ENCODE measurements at regions not wholly inside any gene's neighbourhood (a gene's known extent, or its start where the extent isn't known, plus 50 kb on each side); places are given as distances from the start of the nearest gene placed in this dataset.

- DNase-seq (ENCODE audit: low read depth in 1 of 2, low spot score in 1 of 2), result no peak
- Histone ChIP-seq H3K27ac (replicated peaks) (no peak overlapping the region), H3K27me3 (ENCODE audit: insufficient read depth, poor library complexity, severe bottlenecking) (peaks cover 2% of the 10 kb centered on the region), H3K4me3 (replicated peaks; ENCODE audit: insufficient read depth, low read length) (no peak overlapping the region)
- TF ChIP-seq CTCF (IDR thresholded peaks at IDR 0.05; ENCODE audit: insufficient read depth, low read length) (no peak), GABPA (IDR thresholded peaks at IDR 0.05; ENCODE audit: low read depth) (no peak)
Observed at GRCh38 chr20:58140787-58141425, 87.5 kb downstream of the ANKRD60 start.

GRCh38 chr20:58139849-58140786, 88.3 kb downstream of the ANKRD60 start:
- DNase-seq (ENCODE audit: low read depth in 1 of 2, low spot score in 1 of 2), result no peak
- Histone ChIP-seq H3K4me3 (replicated peaks; ENCODE audit: insufficient read depth, low read length) (no peak overlapping the region), H3K27me3 (ENCODE audit: insufficient read depth, poor library complexity, severe bottlenecking) (peaks cover 2% of the 10 kb centered on the region), H3K27ac (replicated peaks) (no peak overlapping the region)
- TF ChIP-seq CTCF (IDR thresholded peaks at IDR 0.05; ENCODE audit: insufficient read depth, low read length) (no peak), POLR2AphosphoS5 (IDR thresholded peaks at IDR 0.05; ENCODE audit: low read depth) (no peak), GABPA (IDR thresholded peaks at IDR 0.05; ENCODE audit: low read depth) (no peak), SPI1 (IDR thresholded peaks at IDR 0.05; ENCODE audit: borderline replicate concordance, low read depth) (no peak), REST (IDR thresholded peaks at IDR 0.05; ENCODE audit: insufficient replicate concordance, low read depth) (no peak)

- Histone ChIP-seq H3K27me3 (ENCODE audit: insufficient read depth, poor library complexity, severe bottlenecking) (peaks cover 11% of the 10 kb centered on the region), H3K27ac (replicated peaks) (no peak overlapping the region), H3K4me3 (replicated peaks; ENCODE audit: insufficient read depth, low read length) (no peak overlapping the region)
- DNase-seq (ENCODE audit: low read depth in 1 of 2, low spot score in 1 of 2), result no peak
- TF ChIP-seq SPI1 (IDR thresholded peaks at IDR 0.05; ENCODE audit: borderline replicate concordance, low read depth), result no peak
- TF ChIP-seq GABPA (IDR thresholded peaks at IDR 0.05; ENCODE audit: low read depth), result no peak
- TF ChIP-seq POLR2AphosphoS5 (IDR thresholded peaks at IDR 0.05; ENCODE audit: low read depth), result no peak
- no peak for TF ChIP-seq CTCF (IDR thresholded peaks at IDR 0.05; ENCODE audit: insufficient read depth, low read length)
- TF ChIP-seq REST (IDR thresholded peaks at IDR 0.05; ENCODE audit: insufficient replicate concordance, low read depth), result no peak
Observed at GRCh38 chr20:58138395-58138794, 90.1 kb downstream of the ANKRD60 start.
